ENCODE measurements at regions not wholly inside any gene's neighbourhood (a gene's known extent, or its start where the extent isn't known, plus 50 kb on each side); places are given as distances from the start of the nearest gene placed in this dataset.

DNA sequence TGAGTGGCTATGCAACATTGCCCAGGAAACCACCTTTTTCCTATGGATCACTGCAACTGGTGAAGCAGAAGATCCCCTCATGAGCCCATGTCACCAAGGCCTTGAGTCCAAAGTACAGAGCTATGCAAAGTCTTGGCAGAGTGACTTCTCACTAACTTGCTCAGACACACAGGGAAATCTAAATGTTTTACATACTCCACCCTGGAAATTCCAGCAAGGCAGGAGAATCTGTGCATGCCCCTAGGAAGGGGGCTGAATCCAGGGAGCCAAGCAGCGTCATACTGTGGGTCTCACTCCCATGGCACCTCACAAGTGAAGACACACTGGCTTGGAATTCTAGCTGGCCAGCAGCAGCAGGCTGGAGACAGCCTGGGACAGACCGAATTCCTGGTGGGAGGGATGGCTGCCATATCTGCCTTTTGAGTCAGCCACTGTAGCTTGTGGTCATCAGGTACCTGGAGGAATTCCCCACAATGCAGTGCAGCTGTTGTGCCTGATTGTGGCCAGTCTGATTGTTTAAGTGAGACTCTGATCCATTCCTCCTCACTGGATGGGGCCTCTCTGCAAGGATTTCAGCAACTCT lies 1817.4 kb downstream of the SUCLG1 start:
- Histone ChIP-seq H3K27me3 (no peaks in the 10 kb centered on the region), H4K20me1 (ENCODE audit: insufficient read depth, poor library complexity, severe bottlenecking) (no peaks in the 10 kb centered on the region), H3K79me2 (no peaks in the 10 kb centered on the region), H3K4me3 (no peak overlapping the region), H3K27ac (no peak overlapping the region), H2AFZ (no peak overlapping the region), H3K9me3 (ENCODE audit: low read depth) (no peaks in the 10 kb centered on the region), H3K9me2 (replicated peaks; ENCODE audit: insufficient read depth) (no peaks in the 10 kb centered on the region), H3K36me3 (replicated peaks; ENCODE audit: insufficient read depth, low read depth) (no peaks in the 10 kb centered on the region), H3K4me1 (ENCODE audit: insufficient read depth) (no peaks in the 10 kb centered on the region), H3K4me2 (no peak overlapping the region)
- TF ChIP-seq EZH2 (IDR thresholded peaks at IDR 0.05; ENCODE audit: borderline replicate concordance) (no peak), EZH2phosphoT487 (IDR thresholded peaks at IDR 0.05; ENCODE audit: low read depth, severe bottlenecking, unreplicated experiment) (no peak)
- TF ChIP-seq, protein P1, sequence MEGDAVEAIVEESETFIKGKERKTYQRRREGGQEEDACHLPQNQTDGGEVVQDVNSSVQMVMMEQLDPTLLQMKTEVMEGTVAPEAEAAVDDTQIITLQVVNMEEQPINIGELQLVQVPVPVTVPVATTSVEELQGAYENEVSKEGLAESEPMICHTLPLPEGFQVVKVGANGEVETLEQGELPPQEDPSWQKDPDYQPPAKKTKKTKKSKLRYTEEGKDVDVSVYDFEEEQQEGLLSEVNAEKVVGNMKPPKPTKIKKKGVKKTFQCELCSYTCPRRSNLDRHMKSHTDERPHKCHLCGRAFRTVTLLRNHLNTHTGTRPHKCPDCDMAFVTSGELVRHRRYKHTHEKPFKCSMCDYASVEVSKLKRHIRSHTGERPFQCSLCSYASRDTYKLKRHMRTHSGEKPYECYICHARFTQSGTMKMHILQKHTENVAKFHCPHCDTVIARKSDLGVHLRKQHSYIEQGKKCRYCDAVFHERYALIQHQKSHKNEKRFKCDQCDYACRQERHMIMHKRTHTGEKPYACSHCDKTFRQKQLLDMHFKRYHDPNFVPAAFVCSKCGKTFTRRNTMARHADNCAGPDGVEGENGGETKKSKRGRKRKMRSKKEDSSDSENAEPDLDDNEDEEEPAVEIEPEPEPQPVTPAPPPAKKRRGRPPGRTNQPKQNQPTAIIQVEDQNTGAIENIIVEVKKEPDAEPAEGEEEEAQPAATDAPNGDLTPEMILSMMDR (IDR thresholded peaks at IDR 0.05; ENCODE audit: poor library complexity), result no peak
- 89% methylated on average over 2 of the region's 2 CpGs for WGBS (ENCODE audit: low lambda C conversion rate, missing lambda C conversion rate)
- no peak for DNase-seq (ENCODE audit: low spot score)

DNA sequence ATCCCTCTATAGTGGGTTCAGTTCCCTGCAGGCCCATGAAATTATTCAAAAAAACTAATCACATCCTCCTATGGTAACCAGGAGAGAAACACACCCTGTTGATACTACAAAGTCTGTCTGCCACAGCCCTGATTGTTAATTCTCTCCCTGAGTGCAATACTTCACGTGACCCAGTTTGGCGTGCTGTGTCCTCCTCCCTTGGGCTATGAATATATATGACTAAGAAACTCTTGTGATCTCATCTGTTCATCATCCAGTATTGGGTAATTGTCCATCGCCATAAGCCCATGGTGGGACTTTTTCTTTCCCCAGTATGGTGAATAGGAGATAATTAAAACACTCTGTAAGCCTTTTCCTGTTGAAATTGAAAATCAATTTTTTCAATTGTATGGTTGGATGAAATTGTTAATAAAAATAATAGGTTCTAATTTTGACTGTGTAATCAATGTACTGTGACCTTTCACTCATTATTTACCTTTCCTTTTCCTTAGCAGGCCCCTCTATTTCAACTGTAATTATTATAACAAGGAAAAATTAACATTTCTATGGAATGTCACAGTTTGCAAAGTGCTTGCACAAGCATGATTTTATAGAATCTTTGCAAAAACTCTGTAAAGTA lies 1822.6 kb downstream of the SUCLG1 start:
- Histone ChIP-seq H3K4me2 (no peak overlapping the region), H3K4me1 (ENCODE audit: insufficient read depth) (no peaks in the 10 kb centered on the region), H3K27ac (no peak overlapping the region), H3K36me3 (replicated peaks; ENCODE audit: insufficient read depth, low read depth) (no peaks in the 10 kb centered on the region), H2AFZ (no peak overlapping the region), H3K4me3 (no peak overlapping the region), H3K79me2 (no peaks in the 10 kb centered on the region), H3K27me3 (no peaks in the 10 kb centered on the region), H4K20me1 (ENCODE audit: insufficient read depth, poor library complexity, severe bottlenecking) (no peaks in the 10 kb centered on the region), H3K9me3 (ENCODE audit: low read depth) (no peaks in the 10 kb centered on the region), H3K9me2 (replicated peaks; ENCODE audit: insufficient read depth) (no peaks in the 10 kb centered on the region)
- 88% methylated on average over 3 of the region's 3 CpGs for WGBS (ENCODE audit: low lambda C conversion rate, missing lambda C conversion rate)
- TF ChIP-seq EZH2 (IDR thresholded peaks at IDR 0.05; ENCODE audit: borderline replicate concordance), result no peak
- no peak for TF ChIP-seq EZH2phosphoT487 (IDR thresholded peaks at IDR 0.05; ENCODE audit: low read depth, severe bottlenecking, unreplicated experiment)
- TF ChIP-seq, protein P1 (IDR thresholded peaks at IDR 0.05; ENCODE audit: poor library complexity), result no peak
- DNase-seq (ENCODE audit: low spot score), result no peak

DNA sequence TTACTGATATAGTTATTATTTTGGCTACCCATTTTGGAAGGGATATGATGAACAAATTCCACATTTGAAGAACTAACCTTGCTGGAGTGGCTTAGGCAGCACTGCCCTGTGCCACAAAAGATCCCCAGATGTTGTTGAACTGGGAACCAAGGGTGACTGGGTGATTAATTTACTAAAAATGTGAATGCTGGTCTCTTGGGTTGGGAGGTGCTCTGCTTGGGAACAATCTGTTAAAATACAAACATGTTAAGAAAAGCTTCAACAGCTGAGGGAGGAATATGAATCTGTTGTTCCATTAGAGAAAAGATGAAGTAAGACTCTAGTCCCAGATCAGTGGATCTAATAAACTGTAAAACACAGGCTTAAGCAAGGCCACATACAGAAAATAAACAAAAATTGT lies 1860.1 kb downstream of the SUCLG1 start:
- Histone ChIP-seq H3K27ac (no peak overlapping the region), H3K4me3 (no peak overlapping the region), H3K36me3 (replicated peaks; ENCODE audit: insufficient read depth, low read depth) (no peaks in the 10 kb centered on the region), H3K9me2 (replicated peaks; ENCODE audit: insufficient read depth) (no peaks in the 10 kb centered on the region), H3K9me3 (ENCODE audit: low read depth) (no peaks in the 10 kb centered on the region), H4K20me1 (ENCODE audit: insufficient read depth, poor library complexity, severe bottlenecking) (no peaks in the 10 kb centered on the region), H3K79me2 (no peaks in the 10 kb centered on the region), H3K4me1 (ENCODE audit: insufficient read depth) (no peaks in the 10 kb centered on the region), H3K27me3 (no peaks in the 10 kb centered on the region), H3K4me2 (no peak overlapping the region), H2AFZ (no peak overlapping the region)
- no peak for DNase-seq (ENCODE audit: low spot score)
- TF ChIP-seq, protein P1 (IDR thresholded peaks at IDR 0.05; ENCODE audit: poor library complexity), result no peak
- no peak for TF ChIP-seq EZH2 (IDR thresholded peaks at IDR 0.05; ENCODE audit: borderline replicate concordance)
